ENCODE measurements at regions not wholly inside any gene's neighbourhood (a gene's known extent, or its start where the extent isn't known, plus 50 kb on each side); places are given as distances from the start of the nearest gene placed in this dataset.

DNA sequence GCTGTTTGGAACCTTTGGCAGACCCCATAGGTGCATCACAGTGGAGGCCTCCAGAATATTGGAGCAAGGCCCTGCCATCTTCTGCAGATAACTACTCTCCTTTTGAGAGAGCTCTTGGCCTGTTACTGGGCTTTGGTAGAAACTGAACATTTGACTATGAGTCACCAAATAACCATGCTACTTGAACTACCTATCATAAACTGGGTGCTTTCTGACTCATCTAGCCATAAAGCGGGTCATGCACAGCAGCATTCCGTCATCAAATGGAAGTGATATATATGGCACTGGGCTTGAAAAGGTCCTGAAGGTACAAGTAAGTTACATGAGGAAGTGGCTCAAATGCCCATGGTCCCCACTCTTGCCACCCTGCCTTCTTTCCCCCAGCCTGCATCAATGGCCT is 782.5 kb upstream of the SLITRK6 start:
- TF ChIP-seq, protein P1, sequence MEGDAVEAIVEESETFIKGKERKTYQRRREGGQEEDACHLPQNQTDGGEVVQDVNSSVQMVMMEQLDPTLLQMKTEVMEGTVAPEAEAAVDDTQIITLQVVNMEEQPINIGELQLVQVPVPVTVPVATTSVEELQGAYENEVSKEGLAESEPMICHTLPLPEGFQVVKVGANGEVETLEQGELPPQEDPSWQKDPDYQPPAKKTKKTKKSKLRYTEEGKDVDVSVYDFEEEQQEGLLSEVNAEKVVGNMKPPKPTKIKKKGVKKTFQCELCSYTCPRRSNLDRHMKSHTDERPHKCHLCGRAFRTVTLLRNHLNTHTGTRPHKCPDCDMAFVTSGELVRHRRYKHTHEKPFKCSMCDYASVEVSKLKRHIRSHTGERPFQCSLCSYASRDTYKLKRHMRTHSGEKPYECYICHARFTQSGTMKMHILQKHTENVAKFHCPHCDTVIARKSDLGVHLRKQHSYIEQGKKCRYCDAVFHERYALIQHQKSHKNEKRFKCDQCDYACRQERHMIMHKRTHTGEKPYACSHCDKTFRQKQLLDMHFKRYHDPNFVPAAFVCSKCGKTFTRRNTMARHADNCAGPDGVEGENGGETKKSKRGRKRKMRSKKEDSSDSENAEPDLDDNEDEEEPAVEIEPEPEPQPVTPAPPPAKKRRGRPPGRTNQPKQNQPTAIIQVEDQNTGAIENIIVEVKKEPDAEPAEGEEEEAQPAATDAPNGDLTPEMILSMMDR (IDR thresholded peaks at IDR 0.05), result no peak
- no peak for TF ChIP-seq BHLHE40 (IDR thresholded peaks at IDR 0.05; ENCODE audit: low read depth, low read length)
- no peak for TF ChIP-seq RFX5 (IDR thresholded peaks at IDR 0.05)
- no peak for TF ChIP-seq NFE2L2 (conservative IDR thresholded peaks at IDR 0.05; ENCODE audit: low read length)
- TF ChIP-seq EP300 (IDR thresholded peaks at IDR 0.05), result no peak
- TF ChIP-seq POLR2A (IDR thresholded peaks at IDR 0.05; ENCODE audit: low read length), result no peak
- no peak for TF ChIP-seq MAZ (IDR thresholded peaks at IDR 0.05; ENCODE audit: borderline replicate concordance, low read depth, low read length)
- TF ChIP-seq, protein P2, sequence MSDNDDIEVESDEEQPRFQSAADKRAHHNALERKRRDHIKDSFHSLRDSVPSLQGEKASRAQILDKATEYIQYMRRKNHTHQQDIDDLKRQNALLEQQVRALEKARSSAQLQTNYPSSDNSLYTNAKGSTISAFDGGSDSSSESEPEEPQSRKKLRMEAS (IDR thresholded peaks at IDR 0.05), result no peak
- no peak for TF ChIP-seq JUN (IDR thresholded peaks at IDR 0.05)
- no peak for TF ChIP-seq JUNB (IDR thresholded peaks at IDR 0.05)
- no peak for TF ChIP-seq MYC (IDR thresholded peaks at IDR 0.05; ENCODE audit: borderline replicate concordance, low read length)
